ENCODE measurements at regions not wholly inside any gene's neighbourhood (a gene's known extent, or its start where the extent isn't known, plus 50 kb on each side); places are given as distances from the start of the nearest gene placed in this dataset.
"Not testable (repeated sequence)": the region's sequence is repeated elsewhere in the genome, so short reads cannot be mapped to it uniquely, and the experiment has no call there.

DNA sequence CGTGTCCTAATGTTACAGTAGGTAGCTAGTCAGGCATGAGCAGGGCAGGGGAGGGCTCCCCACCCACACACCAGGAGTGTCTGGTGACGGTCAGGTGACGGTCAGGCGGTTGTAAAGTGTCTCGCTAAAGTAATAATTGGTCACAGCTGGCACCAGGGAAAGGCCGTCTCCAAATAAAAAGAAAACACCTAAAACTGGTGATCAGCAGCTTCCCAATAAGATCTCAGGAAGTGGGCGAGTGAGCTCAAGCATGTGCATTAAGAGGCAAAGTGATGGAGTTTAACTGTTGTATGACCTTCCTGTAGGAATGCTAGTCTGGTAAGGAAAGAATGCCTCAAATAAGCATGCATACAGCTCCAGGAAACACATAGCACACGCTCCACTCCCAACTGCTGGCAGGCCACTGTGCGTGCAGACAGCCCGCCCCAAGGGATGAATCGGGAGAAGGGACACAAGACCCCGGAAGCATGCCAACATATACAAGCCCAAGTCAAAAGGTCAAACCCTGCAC is 177.1 kb downstream of the RNF144A start:
- DNase-seq (ENCODE audit: low read depth, low spot score) = no peak

- no peak for DNase-seq (ENCODE audit: low read depth, low spot score)
Measured at GRCh38 chr2:7096726-7097352, 179.6 kb downstream of the RNF144A start.

DNA sequence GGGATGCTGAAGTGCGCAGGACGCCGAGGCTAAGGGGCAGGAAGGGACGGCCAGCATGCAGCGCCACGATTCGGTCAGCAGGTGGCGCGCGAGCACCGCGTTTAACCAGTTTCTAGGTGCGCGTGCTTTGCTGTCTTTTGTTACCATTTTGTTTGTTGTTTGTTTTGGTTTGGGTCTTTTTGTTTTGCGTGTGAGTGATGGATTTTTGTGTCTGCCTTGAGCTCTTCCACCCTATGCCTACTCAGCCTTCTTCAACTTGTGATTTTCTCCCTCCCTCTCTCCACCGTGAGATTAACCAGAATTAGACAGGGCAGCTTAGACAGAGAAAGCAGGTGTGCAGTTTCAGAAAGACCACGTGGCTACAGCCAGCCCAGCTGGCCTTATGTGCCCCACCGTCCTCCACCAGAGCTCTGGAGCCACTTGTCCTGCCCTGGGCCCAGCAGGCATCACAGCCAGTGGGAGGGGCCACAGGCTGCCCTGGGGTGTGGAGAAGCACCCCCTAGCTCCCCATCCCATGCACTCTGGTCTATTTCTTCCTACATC is 180.2 kb downstream of the RNF144A start:
- peak; percentile 93 for DNase-seq (ENCODE audit: low read depth, low spot score)

DNA sequence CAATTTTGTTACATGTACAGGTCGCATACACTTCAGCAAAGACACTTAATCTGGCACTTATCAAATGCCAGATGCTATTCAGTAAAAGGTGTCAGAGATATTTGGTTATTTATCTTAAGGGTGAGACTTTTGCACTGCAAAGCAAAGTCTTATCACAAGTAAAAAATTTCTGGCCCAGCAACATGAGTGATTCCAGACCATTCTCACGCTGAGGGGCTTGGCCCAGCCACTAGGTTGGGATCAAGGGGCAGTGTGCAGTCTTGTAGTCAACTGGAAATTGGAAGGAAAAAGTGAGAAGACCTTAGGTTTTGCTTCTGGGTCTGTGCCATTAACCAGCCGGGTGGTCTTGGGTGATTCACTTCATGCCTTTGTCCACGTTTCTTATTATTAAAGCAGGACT is 181.6 kb downstream of the RNF144A start:
- DNase-seq (ENCODE audit: low read depth, low spot score) = no peak

- DNase-seq (ENCODE audit: low read depth, low spot score) = not testable (repeated sequence)
Measured at GRCh38 chr2:7099687-7100086, 182.5 kb downstream of the RNF144A start.

- DNase-seq (ENCODE audit: low read depth, low spot score) = no peak
Measured at GRCh38 chr2:7102826-7103225, 185.6 kb downstream of the RNF144A start.

DNA sequence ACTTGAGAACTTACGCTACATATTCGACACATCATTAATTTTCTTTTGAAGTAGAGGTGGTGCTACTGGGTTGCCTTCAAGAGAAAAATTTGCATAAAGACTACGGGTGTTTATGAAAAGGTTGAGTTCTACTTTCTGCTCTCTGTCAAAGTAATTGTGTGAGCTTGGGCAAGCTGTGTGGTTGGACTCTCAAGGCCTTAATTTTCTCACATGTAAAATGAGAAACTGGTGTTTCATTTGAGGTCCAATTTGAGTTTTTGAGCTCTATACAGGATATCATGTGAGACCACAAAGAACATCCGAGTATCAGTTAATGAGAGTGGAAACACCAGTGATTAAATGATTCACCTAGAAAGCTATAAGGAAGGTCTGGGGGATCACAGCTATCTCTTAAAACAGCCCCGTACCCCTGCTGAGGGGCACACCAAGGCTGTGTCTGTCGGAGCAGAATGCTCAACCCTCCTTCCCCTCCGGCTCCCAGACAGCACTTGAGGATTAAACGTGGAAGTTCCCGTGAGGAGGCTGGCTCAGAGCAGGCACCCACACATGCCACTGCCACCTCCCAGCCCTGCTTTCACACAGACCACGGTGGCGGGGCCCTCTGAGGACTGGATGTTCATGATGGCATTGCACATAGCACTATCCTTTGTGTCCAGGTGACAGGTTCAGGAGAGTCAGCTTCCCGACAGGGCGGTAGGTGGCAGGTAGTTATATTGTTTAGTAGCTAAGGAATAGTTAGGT is 191.8 kb downstream of the RNF144A start:
- DNase-seq (ENCODE audit: low read depth, low spot score) = no peak

DNA sequence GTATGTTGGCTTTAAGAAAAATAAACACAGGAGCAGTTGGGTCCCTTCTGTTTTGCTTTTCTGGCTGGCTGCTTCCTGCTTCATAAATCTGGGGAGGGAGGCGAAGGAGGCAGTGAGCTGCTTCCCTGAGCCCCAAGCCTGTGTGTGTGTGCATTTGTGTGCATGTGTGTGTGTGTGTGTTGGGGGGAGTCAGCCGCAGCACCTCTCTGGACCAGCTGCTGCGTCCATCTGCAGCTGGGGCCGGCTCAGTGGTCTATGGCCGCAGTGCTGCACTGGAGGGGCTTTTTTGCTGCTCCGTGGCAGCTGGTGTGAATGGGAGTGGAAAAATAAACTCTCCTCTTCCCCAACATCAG is 192.3 kb downstream of the RNF144A start:
- DNase-seq (ENCODE audit: low read depth, low spot score) = no peak

GRCh38 chr2:7111626-7112025 is 194.4 kb downstream of the RNF144A start:
- no peak for DNase-seq (ENCODE audit: low read depth, low spot score)

DNA sequence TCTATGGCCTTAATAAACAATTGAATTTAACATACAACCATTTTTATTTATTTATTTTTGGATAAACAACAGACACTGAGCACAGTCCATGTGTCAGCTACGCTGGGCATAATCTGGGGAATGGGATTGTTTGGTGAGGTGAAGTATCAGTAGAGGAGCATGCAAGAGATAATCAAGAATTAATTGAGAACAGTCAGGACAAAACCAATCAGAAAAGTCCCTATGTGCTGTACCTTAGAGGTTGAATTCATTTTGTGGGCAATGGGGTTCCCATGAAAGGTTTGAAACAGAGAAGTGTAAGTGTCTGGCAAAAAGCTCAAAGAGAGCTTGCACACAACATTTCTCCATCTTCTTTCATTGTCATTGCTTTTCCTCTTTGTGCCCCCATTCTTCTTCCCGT is 198.2 kb downstream of the RNF144A start:
- DNase-seq (ENCODE audit: low read depth, low spot score) = no peak

DNA sequence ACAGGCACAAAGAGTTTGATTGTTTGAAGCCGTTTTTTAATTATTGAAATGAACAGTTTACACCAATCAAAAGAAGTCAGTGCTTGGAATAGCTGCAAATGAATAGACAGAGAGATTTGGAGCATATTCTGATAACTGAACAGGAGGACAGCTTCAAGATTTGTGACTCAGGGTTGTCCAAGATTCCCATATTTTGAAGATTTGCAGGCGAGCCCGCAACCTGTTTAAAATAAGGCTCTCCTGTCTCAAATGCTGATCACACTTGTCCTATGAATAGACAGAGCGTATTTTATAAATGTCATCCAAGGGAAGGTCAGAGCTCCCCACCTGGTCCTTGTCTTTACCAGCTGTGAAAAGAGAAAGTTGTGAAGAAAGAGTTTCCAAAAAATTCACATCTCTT is 198.7 kb downstream of the RNF144A start:
- DNase-seq (ENCODE audit: low read depth, low spot score) = no peak

- no peak for DNase-seq (ENCODE audit: low read depth, low spot score)
Measured at GRCh38 chr2:7116511-7116910, 199.3 kb downstream of the RNF144A start.

DNA sequence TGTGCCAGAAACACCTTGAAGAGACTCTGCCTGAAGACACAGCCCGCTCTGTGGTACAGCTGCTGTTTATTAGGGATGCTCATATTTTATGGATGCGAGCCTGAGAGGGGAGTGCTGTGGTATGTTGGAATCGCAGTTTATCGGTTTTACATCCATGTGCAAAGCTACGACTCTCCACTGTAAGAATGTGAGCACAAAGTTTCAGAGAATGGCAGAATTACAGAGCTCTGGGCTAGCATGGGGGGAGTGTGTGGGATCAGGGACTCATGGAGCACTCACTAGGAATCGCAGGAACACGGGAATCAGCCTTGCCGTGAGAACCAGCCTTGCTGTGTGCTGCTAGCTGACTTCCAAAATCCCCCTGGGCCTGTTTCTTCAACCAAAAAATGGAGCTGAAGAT is 199.9 kb downstream of the RNF144A start:
- no peak for DNase-seq (ENCODE audit: low read depth, low spot score)

- no peak for DNase-seq (ENCODE audit: low read depth, low spot score)
Measured at GRCh38 chr2:7118606-7119131, 201.5 kb downstream of the RNF144A start.

GRCh38 chr2:7119132-7119835 is 202.1 kb downstream of the RNF144A start:
- peak; percentile 42 for DNase-seq (ENCODE audit: low read depth, low spot score)

GRCh38 chr2:7121851-7122250 is 204.6 kb downstream of the RNF144A start:
- DNase-seq (ENCODE audit: low read depth, low spot score) = no peak

GRCh38 chr2:7127156-7127555 is 209.9 kb downstream of the RNF144A start:
- DNase-seq (ENCODE audit: low read depth, low spot score) = no peak

DNA sequence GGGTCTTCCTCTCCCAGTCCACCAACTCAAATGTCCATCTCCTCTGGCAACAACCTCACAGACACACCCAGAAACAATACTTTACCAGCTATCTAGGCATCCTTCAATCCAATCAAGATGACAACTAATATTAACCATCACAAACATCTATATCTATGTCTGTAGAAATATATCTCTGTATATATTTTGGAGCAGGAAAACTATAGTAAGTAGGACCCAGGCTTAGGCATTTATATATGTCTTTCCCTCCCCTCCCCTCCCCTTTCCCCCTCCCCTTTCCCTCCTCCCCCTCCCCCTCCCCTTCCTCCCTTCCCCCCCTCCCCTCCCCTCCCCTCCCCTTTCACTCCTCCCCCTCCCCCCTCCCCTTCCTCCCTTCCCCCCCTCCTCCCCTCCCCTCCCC is 210.5 kb downstream of the RNF144A start:
- no peak for DNase-seq (ENCODE audit: low read depth, low spot score)

GRCh38 chr2:7131261-7131660 is 214.0 kb downstream of the RNF144A start:
- no peak for DNase-seq (ENCODE audit: low read depth, low spot score)

- no peak for DNase-seq (ENCODE audit: low read depth, low spot score)
Measured at GRCh38 chr2:7132753-7133152, 215.5 kb downstream of the RNF144A start.

- DNase-seq (ENCODE audit: low read depth, low spot score) = peak; percentile 38
Measured at GRCh38 chr2:7133521-7133920, 216.3 kb downstream of the RNF144A start.

GRCh38 chr2:7140306-7140705 is 223.1 kb downstream of the RNF144A start:
- no peak for DNase-seq (ENCODE audit: low read depth, low spot score)

Measured in ELF-1 (cell line).